ENCODE measurements at regions not wholly inside any gene's neighbourhood (a gene's known extent, or its start where the extent isn't known, plus 50 kb on each side); places are given as distances from the start of the nearest gene placed in this dataset.

DNA sequence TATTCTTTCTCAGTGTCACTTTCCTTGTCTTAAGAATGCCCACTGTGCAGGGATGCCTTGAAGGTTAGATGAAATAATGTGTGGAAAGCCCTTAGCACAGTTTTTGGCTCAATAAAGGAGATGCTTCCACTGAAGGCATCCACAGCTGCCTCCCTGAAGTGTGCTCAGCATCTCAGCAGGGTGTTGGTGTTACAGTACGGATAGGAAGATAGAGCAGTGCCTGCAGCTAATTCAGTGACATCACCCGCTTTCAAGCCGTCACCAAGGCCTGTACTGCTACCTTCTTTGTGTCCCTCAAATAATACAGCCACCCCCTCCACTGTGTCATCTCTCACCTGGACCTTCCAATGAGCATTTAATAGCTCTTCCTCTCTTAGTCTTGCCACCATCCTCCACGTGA lies 59.0 kb downstream of the NDUFS5 start:
- TF ChIP-seq, protein P1, sequence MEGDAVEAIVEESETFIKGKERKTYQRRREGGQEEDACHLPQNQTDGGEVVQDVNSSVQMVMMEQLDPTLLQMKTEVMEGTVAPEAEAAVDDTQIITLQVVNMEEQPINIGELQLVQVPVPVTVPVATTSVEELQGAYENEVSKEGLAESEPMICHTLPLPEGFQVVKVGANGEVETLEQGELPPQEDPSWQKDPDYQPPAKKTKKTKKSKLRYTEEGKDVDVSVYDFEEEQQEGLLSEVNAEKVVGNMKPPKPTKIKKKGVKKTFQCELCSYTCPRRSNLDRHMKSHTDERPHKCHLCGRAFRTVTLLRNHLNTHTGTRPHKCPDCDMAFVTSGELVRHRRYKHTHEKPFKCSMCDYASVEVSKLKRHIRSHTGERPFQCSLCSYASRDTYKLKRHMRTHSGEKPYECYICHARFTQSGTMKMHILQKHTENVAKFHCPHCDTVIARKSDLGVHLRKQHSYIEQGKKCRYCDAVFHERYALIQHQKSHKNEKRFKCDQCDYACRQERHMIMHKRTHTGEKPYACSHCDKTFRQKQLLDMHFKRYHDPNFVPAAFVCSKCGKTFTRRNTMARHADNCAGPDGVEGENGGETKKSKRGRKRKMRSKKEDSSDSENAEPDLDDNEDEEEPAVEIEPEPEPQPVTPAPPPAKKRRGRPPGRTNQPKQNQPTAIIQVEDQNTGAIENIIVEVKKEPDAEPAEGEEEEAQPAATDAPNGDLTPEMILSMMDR (IDR thresholded peaks at IDR 0.05; ENCODE audit: low read depth, low read length) = no peak
- DNase-seq (ENCODE audit: low read depth in 2 of 2) = no peak
- no peak overlapping the region for H3K4me3 ChIP-seq (replicated peaks in 1 of 2; ENCODE audit: low read depth in 2 of 2, low read length in 2 of 2)

DNA sequence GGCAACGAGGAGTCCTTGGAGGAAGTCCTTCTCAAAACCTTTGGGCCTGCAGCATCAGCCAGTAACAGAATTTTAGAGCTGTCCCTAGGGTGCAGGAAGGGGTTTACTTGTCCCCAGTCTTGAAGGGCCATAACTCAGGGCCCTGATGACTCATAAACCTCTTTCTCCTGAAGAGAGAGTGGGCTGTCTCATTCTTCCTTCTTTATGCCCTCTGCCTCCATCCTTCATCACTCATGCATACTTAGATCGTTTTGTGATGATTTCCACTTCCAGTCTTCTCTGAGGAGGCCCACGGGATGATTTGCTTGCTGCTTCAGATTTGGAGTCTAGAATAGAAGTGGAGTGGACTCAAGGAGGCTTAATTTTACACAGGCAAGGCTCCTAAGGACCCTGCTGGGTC lies 60.2 kb downstream of the NDUFS5 start:
- H3K4me3 ChIP-seq (replicated peaks in 1 of 2; ENCODE audit: low read depth in 2 of 2, low read length in 2 of 2) = no peak overlapping the region
- TF ChIP-seq, protein P1 (IDR thresholded peaks at IDR 0.05; ENCODE audit: low read depth, low read length) = no peak
- DNase-seq (ENCODE audit: low read depth in 2 of 2) = peak in 1 of 2 donors; percentile 29

DNA sequence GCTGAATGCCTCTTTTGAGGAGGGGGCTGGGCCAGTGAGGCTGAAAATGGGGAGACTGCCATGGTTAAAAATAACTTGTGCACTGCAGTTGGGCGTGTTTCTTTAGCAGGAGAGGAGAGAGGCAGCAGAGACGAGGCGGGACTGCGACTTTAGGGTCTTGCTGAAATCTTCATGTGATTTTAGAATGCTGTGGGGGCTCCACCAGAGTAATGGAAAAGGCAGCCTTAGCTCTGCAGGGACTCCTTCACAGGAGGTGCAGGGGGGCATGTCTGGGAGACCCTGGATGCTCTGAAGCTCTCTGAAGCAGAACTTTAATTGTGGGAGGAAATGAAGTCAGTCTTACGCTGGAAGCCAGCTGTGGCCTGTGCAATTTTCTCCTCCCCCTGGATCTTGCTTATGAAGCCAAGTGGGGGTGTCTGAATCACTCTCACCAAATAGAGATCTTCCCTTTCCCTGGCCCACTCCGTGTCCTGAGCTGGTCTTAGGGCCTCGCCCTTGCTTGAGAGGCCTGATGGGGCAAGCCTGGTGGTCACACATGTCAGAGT lies 60.8 kb downstream of the NDUFS5 start:
- H3K4me3 ChIP-seq (replicated peaks in 1 of 2; ENCODE audit: low read depth in 2 of 2, low read length in 2 of 2) = no peak overlapping the region
- TF ChIP-seq, protein P1 (IDR thresholded peaks at IDR 0.05; ENCODE audit: low read depth, low read length) = no peak
- peak; percentile 74 to 82 for DNase-seq (ENCODE audit: low read depth in 2 of 2)

DNA sequence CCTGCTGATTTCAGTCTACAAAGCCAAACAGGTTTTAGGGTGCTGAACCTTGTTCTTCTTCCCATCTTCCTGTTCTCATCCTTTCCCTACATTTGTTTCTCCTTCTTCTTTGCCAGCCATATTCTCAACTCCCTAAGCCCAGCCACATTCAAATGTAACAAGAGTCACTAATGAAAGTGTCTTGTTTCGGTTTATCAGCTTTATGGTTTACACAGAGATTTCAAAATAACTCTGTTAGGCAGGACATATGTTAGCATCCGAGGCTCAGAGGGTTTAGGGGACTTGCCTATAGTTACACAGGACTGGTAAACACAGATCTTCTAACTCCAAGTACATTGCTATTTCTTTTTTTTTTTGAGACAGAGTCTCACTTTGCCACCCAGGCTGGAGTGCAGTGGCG lies 61.3 kb downstream of the NDUFS5 start:
- H3K4me3 ChIP-seq (replicated peaks in 1 of 2; ENCODE audit: low read depth in 2 of 2, low read length in 2 of 2) = no peak overlapping the region
- TF ChIP-seq, protein P1 (IDR thresholded peaks at IDR 0.05; ENCODE audit: low read depth, low read length) = no peak
- no peak for DNase-seq (ENCODE audit: low read depth in 2 of 2)

DNA sequence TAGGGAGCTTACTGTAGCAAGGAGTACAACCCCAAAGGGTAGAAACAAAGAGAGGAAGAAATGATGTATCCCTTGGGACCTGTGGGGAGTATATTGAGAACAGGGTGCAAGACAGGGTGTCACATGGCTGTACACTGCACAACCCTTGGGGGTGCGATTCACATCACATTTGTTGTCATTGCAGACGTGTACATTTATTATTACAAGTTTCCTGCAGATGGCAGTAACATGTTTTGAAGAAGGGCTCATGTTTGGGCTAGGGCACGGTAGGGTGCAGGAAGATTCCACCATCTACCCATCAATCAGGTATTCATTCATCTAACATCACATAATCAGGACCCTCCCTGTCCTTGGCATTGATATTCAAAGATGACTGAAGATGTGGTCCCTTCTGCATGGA lies 62.5 kb downstream of the NDUFS5 start:
- TF ChIP-seq, protein P1 (IDR thresholded peaks at IDR 0.05; ENCODE audit: low read depth, low read length) = no peak
- DNase-seq (ENCODE audit: low read depth in 2 of 2) = no peak
- H3K4me3 ChIP-seq (replicated peaks in 1 of 2; ENCODE audit: low read depth in 2 of 2, low read length in 2 of 2) = no peak overlapping the region

DNA sequence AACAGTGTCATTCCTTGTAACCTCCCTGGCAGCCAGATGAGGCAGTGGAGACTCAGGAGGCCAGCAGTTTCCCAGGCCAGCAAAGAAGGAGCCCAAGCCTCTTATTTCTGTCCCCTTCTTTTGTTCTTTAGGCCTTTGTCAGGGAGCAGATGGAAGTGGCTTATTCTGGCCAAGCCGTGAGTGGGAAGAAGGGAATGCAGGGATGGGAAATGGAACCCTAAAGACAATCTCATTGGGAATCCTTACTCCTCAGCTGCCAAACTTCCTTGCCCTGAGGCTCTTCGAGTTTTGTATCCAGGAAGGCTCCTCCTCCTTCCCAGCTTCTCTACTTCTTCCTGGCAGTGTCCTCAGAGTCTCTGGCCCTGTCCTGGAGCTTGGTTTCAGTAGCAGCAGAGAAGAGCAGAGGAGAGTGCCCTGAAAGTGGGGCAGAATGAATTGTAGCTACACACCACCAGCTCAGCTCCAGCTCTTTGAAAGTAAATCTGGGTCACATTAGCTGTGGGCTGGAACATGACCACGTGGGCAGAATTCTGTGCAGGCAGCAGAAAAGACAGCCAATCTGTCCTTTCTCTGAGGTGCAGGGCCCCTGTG lies 63.9 kb downstream of the NDUFS5 start:
- no peak overlapping the region for H3K4me3 ChIP-seq (replicated peaks in 1 of 2; ENCODE audit: low read depth in 2 of 2, low read length in 2 of 2)
- TF ChIP-seq, protein P1 (IDR thresholded peaks at IDR 0.05; ENCODE audit: low read depth, low read length) = no peak
- DNase-seq (ENCODE audit: low read depth in 2 of 2) = peak; percentile 12 to 65

Measured in cardiac fibroblast (primary cell).